Hematopoietic multipotent progenitor cell treated with erythropoietin and hydrocortisone succinate and interleukin-3 and kit ligand, for 4 days (in vitro differentiated cells): ENCODE measurements at regions not wholly inside any gene's neighbourhood (a gene's known extent, or its start where the extent isn't known, plus 50 kb on each side); places are given as distances from the start of the nearest gene placed in this dataset.
"Not testable (repeated sequence)": the region's sequence is repeated elsewhere in the genome, so short reads cannot be mapped to it uniquely, and the experiment has no call there.

Experiments used
- DNase-seq: peaks from one replicate; pipeline ENCODE4 v3.0.0-alpha.2; 2015

- DNase-seq: not testable (repeated sequence)
Measured at GRCh38 chr11:86166287-86166686, 78.3 kb upstream of the EED start.

- DNase-seq: no peak
Measured at GRCh38 chr11:86164106-86164505, 80.4 kb upstream of the EED start.

GRCh38 chr11:86163221-86163876 lies 81.2 kb upstream of the EED start:
- DNase-seq: peak; percentile 71

GRCh38 chr11:86162239-86162638 lies 82.3 kb upstream of the EED start:
- peak; percentile 57 for DNase-seq

- DNase-seq: no peak
Measured at GRCh38 chr11:86161837-86162236, 82.7 kb upstream of the EED start.

GRCh38 chr11:86161336-86161735 lies 83.2 kb upstream of the EED start:
- DNase-seq: no peak

GRCh38 chr11:86160541-86161149 lies 83.9 kb upstream of the EED start:
- DNase-seq: no peak

GRCh38 chr11:86159581-86159891 lies 85.0 kb upstream of the EED start:
- no peak for DNase-seq

GRCh38 chr11:86158704-86159580 lies 85.6 kb upstream of the EED start:
- DNase-seq: no peak

GRCh38 chr11:86157797-86158378 lies 86.7 kb upstream of the EED start:
- DNase-seq: no peak

GRCh38 chr11:86156397-86156955 lies 87.6 kb upstream of the PICALM start:
- no peak for DNase-seq

GRCh38 chr11:86155200-86155844 lies 86.4 kb upstream of the PICALM start:
- DNase-seq: no peak

GRCh38 chr11:86153439-86153838 lies 84.6 kb upstream of the PICALM start:
- no peak for DNase-seq

GRCh38 chr11:86152901-86153300 lies 84.0 kb upstream of the PICALM start:
- no peak for DNase-seq

GRCh38 chr11:86152006-86152862 lies 83.3 kb upstream of the PICALM start:
- no peak for DNase-seq

- peak; percentile 92 for DNase-seq
Measured at GRCh38 chr11:86151174-86152005, 82.5 kb upstream of the PICALM start.

GRCh38 chr11:86150847-86151173 lies 81.9 kb upstream of the PICALM start:
- DNase-seq: no peak

- no peak for DNase-seq
Measured at GRCh38 chr11:86149792-86150191, 80.9 kb upstream of the PICALM start.

- peak; percentile 83 for DNase-seq
Measured at GRCh38 chr11:86148345-86148747, 79.5 kb upstream of the PICALM start.

- no peak for DNase-seq
Measured at GRCh38 chr11:86147004-86147403, 78.1 kb upstream of the PICALM start.
